CD1c-positive myeloid dendritic cell (primary cell): ENCODE measurements at regions not wholly inside any gene's neighbourhood (a gene's known extent, or its start where the extent isn't known, plus 50 kb on each side); places are given as distances from the start of the nearest gene placed in this dataset.
A peak's percentile ranks its signal among the peaks of the same experiment; 100 is the strongest.

ENCODE experiments used
- DNase-seq: peaks from one replicate; pipeline ENCODE4 v3.0.0-alpha.2; 2016; ENCODE audit errors: extremely low spot score

DNA sequence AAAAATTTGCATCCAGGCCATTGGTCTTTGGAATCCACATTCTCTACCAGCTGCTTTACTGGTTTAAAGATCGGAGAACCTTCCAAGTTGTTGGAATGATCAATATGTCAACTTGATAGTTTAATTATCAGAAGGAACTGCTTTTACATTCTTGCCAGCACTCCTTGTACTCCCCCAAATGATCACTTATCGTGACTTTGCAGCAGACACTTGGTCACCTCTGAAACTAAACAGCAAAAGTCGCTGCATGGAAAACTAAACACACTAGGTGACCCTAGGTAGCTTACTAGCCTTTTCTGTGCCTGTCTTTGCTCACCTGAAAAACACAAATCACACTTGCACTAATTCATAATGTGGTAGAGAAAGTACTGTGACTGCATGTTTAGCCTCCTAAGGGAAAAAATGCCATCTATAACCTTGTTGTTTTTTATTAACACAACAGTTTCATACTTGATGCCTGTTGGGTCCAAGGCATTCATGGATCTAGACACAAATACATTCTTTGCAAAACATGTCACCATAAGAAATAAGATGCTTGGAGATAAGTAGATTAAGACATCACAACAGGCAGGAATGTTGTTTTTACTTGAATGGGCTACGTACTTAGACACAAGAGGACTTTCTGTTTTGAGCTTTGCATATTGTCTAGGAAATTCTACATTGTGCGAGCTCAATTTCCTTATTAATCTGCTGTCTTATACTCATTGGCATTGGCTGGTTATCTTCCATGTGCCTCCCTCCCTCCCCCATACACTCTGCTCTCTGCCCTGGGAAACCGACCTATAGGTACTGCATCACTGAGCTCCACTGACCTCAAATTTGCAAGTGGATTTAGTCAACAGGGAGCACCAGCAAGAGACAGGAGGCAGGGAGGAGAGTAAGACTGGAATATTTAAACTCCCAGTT is 219.1 kb upstream of the STK17B start:
- DNase-seq: no peak

DNA sequence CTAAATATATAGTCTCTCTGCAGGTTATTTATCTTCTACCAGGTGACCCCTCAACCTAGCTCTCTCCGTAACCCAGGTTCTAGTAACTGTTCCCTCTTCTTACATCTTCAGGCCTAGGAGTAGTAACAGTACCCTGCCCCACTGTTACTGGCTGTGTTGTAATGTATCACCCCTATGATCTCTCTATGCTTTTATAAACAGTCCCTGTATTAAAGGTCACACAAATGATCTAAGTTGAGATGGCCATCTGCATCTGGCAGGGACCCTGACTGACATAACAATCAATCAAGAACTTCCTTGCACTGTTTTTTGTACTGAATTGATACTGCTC is 219.7 kb upstream of the STK17B start:
- no peak for DNase-seq

DNA sequence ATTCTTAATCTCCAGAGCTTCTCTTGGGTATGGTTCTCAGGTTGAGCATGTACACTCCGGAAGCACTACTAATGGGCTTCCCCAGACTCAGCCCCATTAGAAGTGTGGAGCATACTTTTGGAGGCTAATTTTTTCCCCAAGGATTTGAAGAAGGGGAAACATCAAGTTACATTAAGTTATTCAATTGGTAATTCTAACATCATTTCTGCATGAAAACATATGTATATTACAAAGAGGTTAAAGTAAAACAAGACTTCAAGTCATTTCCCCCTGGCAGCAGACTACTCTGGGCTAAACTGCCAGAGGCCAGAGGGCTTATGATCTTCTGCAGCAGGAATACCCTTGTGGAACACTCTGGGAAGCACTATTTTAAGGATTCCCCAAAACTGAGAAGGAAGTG is 227.7 kb upstream of the STK17B start:
- no peak for DNase-seq

DNA sequence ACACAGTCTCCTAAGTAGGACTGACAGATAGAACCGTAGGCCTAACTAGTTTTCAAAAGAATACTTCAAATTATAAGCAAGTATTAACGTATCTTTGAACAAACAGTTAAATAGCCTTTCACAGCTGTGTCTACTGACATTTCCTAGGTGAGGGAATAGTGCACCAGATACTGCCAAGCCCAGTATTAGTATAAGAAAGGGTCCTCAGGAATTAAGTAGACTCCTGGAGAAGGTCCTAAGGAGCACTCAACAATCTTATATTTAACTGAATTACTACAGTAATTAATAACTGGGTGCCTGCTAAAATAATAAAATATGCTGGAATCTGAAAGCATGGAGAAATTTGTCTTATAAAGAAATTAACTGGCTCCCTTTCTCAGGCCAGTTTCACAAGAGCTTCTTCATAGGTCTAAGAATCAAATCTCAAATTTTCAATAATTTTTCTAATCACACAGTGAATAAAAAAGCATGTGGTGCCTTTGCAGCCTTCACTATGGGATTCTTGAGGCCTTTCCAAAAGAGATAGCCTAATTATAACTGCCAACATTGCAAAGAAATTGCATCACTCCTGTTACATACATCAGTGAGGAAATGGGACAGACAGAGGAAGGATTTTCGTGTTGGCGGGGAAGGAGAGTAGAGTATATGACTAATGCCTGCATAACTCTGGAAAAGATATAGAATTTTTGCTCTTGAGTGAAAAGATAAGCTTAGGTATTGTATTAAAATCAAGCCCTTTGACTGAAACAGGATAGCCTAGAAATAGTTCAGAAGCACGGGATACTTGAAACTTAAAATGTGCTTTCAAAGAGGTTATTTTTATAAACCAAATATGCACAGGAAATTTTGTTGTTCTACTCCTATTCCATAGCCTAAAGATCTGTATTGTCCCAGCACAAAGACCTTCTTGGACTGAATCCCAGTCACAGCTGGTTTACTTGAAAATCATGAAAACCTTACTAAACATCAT is 228.6 kb upstream of the STK17B start:
- DNase-seq: peak; percentile 8

DNA sequence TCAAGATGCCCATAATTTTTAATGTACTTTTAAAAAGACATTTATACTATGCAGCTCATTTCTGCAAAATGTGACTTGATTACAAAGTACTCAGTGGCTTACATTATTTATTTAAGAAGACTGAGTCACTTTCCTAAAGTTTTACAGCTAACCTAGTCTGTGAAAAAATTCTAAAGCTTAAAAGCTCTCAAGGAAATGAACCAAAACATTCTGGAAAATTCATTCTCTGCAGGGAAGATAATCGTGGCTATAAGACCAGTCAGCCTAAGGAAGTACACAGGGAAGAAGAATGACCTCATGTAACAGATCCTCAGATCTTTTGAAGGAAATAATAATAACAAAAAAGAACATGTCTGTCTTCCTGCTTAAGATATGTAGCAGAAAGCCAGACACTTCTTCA is 232.1 kb upstream of the STK17B start:
- no peak for DNase-seq

DNA sequence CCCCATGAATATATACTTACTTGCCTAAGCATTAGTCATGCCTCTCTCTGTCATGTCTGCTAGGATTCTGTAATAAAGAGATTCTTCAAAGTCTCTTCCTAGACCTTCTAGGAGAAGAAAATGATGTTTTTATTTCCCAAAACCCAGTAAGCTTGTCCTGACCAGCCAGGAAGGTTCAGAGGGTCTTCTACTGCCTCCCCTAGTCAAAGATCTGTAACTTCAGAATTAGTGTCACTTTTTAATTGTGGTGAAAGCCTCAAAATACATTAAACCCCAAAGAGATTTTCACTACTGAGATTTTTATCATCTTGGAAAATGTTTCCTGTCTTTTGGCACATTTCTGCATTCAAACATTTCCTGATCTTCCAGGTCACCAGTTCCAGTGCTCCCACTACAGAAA is 232.9 kb upstream of the STK17B start:
- no peak for DNase-seq

DNA sequence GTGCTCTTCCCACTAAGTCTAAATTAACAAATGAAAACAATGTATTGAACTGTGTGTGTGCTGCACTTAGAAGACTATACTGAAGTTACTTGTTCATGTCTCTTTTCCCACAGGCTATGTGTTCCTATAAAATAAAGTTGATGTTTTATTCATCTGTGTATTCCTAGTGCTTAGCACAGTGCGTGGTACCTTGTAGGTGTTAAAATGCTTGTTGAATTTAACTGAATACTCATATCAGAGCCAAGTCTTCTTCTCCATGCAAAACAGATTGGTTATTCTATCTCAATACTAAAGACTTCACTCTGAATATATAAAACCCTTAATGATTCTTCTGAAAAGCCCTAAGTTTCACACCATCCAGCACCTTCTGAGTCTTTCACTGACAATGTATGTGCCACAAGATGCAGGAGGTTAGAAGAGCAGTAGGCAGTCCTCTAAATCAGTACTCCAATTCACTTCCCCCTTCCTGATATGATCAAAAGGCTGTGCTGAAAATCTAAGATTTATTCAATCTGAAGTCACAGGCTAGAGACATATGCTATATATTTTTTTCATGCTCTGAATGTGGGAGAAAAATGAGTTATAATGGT is 231.7 kb upstream of the CCDC150 start:
- no peak for DNase-seq

DNA sequence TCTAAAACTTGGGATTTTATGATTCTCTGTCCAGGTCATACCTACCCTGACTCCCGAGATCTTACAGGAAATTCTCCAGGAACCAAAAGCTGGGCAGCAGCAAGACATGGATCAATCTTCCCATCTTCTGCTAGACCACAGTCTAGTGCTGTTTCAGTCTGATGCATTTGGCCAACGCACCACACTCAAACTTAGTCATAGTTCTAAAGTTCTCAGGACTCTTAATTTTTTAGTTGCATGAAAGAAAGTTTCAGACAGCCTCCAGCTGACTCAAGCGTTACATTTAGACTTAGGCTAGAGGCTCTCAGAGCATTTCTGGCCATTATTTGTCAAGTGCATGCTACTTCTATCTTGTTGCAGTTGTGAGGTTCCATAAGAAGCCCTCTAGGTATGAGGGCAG is 230.1 kb upstream of the CCDC150 start:
- no peak for DNase-seq

DNA sequence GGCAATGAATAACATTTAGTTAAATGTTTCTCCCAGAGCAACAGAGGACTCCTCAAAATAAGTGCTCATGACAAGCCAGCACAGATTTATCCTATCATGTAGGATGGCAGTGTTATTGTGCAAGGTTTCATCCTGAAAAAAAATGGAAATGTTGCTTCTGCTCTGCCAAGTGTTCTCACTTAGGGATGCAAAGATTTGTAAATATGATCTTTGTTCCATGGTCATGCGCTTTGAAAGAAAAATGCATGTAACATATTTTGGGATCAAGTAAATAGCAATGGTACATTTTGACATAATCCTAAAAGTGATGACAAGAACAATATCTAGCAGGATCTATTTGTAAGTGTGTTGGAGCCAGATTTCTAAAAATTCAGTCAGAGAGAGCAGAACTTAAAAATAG is 229.5 kb upstream of the CCDC150 start:
- no peak for DNase-seq

DNA sequence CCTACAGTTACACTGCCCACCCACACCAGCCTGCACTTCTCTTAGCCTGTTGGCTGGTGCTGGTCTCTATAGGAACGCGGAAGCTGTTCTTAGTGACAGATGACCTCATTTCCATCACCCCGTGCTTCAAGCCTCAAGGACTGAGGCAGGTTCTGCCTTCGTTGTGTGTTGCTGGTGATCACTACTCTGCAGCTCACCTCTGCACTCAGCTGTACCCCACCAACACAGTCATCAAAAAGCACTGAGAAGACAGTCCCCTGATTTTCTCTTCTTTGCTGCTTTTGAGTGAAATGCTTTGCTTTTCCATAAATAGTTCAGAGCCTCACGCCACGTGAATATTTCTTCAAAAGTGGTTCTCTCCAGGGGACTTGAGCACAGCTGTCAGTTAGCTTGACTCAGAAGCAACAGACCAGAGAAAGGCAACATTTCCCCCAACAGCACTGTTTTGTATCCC is 225.7 kb upstream of the CCDC150 start:
- peak; percentile 5 for DNase-seq

DNA sequence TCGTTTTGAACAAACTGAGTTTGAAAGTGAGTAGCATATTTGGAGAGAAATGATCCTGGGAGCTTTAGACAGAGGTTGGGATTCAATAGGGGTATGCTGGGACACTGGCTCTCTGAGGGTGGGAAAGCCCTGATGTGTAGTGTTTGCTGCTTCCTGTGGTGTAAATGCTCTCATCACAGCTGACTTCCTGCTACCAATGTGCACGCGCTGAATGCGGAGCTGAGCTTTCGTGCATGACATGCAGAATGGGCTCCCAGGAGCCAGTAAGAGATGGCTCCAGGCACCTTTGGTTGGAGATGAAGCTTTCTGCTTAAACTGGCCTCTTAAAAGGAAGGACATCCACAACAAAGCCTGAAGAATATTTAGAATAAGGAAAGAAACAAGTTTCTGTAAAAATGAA is 224.1 kb upstream of the CCDC150 start:
- no peak for DNase-seq

DNA sequence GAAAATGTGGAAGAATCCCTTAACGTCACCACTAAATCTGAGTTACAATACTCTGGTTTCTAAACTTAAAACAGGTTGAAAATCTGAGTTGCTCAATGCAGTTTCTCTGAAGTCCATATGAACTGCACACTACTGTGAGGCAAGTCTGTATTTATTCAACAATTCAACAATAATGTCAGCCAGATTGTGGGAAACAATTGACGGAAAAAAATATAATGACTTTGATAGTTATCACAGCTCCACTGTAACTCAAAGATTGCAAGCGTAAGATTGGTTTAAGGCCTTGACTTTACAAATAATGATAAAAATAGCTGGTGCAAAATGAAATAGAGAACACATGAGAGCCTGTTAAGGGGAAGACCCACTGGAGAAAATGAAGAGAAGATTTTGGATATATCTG is 219.4 kb upstream of the CCDC150 start:
- DNase-seq: no peak

DNA sequence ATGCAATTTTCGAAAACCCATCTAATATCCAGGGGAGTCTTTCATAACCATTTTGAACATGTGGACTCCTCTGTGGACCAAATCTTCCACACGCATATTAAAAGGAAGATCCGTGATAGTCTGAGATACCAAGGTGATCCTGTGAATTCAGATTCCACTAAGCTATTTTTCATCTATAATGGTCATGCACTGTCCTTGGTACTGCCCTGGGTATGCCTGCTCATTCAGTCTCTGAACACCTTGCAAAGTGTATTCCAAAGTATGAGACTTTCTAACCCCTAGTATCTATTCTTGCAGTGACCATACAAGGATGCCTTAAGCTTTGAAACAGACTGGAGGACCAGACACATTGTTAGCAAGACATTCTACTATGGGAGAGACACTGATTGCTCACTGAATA is 217.6 kb upstream of the CCDC150 start:
- no peak for DNase-seq

DNA sequence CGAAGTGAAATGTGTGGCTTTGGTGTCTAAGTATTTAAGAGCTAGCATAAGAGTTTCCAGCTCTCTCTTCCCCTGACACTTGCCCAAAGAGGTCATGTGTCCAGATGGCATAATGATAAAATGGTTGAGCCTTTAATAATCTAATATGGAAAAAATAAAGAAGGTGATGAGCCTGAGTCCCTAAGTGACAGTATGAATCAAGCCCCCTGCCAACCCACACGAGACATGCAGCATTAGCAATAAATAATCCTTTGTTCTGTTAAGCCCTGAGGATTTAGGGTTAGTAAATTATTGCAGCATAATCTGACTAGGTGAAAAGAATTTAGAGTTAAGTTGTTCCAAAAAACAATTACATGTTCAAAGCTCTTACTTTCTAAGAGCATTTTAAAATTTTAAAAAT is 217.2 kb upstream of the CCDC150 start:
- no peak for DNase-seq

DNA sequence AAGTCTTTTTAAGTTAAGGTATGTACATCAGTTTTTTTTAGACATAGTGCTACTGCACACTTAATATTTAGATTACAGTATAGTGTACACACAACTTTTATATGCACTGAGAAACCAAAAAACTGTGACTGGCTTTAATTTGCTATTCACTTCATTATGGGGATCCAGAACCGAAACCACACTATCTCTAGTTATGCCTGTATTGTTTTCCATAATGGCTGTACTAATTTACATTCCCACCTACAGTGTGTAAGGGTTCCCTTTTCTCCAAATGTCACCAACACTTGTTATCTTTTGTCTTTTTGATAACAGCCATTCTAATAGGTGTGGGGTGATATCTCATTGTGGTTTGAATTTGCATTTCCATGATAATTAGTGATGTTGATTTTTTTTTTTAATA is 213.4 kb upstream of the CCDC150 start:
- no peak for DNase-seq

DNA sequence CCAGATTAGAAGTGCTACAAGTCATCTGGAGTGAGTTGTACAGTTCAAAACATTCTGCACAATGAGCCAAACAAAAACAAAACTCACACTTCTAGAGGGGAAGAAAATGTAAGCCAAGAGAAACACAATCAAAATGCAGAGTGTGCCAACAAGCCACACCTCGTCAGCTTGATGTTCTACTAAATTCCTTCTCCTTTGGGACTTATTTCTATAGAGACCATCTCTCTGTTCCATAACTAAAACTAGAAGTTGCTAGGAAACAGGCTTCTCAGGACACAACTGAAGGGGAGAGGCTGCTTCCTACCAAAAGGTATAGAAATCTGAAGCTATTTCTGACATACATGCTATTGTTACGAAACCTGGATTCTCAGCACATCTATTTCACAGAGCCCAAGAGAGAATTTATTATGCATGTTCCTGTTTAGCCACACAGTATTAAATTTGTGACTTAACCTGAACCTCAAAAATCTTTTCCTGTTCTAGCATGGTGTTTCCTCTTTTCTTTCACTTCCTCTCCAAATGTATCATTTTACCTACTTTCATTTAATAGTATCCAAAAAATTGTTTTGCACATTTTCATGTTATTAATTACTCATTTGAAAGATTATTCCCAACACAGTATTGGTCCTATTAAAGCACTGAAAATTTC is 211.4 kb upstream of the CCDC150 start:
- DNase-seq: no peak

DNA sequence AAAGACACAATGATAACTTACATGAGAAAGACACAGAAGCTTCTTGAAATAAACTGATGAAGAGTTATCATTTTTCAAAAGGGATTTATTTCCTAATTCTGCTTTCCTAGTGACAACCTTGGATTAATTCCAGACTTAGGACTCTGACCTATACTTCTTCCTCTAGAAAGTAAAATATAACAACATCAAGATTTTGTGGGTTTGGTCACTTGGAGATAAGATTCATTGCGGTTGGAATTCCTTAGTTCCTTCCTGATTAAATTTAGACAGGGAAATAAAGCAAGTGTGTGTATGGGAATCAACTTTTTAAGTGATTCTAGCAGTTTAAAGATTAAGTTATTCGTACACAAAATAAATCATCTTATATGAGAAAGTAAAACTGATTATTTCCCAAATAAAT is 208.4 kb upstream of the CCDC150 start:
- no peak for DNase-seq

DNA sequence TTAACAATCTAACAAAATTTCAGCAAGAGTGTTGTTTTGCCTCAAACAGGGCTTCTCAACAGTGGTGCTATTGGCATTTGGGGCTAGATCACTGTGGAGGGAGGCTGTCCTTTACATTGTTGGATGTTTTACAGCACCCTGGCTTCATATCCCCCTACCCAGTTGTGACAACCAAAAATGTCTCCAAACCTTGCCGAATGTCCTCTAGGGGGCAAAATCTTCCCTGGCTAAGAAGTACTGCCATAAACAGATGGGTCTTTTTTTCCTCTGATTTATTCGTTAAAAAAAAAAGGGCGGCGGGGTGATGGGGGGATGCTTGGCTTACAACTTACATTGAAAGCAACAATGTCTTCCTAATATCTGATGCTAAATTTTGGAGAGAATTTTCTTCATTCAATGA is 207.6 kb upstream of the CCDC150 start:
- DNase-seq: no peak

DNA sequence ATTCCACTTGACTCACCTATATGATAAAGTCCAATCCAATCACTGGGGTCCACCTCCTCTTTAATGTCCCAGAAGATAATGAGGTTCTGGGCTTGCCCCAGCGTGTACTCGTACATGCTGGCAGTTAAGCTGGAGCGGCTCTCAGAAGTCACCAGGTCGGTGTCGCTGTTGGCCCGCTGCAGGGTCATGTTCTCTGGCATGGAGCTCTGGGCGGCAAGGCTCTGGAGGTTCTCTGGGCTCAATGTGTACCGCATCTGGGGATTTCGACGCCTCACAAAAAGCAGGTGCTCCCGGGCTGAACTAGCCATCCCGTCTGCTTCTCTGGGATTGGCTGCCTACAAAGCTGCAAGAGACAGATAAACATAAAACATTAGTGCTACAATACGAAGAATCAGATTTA is 206.4 kb upstream of the CCDC150 start:
- DNase-seq: no peak

DNA sequence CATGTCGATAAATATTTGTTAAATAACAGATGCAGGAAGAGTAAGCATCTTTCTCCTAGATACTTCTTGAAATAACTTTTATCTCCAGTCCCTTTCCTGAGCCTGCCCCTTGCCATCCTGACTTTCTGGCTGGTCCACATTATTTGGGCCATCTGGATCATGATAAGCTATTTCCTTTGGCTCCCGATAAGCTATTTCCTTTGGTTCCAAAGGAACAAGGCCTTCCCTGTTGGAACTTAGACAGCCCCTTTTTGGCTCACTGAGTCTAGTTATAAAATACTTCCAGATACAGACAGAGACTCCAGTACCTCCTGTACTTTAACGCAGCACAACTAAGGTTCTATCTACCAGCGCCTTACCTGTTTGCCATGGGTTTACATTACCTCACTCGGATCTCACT is 205.3 kb upstream of the CCDC150 start:
- no peak for DNase-seq

DNA sequence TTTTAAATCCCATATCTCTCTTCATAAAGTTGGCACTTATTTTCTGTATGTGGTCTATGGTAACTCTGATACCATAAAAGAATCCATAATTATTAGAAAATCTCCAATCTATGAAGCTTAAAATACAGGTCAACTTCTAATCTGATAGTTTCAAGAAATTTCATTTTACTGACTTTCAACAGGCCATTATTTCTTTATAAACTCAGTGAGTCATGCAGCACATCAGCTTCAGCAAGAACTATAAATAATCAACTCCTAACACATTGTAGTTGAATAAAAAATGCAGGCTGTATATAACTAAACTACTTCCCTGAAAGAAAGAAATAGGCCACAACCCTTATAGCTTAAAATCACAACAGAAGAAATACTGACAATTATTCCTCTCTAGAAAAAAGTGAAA is 204.3 kb upstream of the CCDC150 start:
- no peak for DNase-seq

DNA sequence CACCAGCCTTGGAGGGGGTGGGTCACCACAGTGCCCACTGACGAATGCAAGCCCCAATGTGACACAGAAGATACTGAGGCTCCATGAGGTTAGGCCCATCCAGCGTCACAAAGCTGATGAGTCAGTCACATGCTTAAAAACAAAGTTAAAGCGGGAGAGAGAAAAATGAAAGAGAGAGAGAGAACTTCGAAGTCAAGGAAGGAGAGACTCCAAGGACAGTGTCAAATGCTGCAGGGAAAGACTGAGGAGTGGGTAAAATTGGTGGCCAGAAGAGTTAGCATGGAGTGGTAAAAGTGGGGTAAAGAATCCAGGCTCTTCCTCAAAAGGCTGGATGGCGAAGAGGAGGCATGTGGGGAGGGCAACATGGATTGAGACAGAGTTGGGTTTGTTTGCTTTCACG is 201.9 kb upstream of the CCDC150 start:
- DNase-seq: no peak
